Colon (tissue), 2 donors: ENCODE measurements at regions not wholly inside any gene's neighbourhood (a gene's known extent, or its start where the extent isn't known, plus 50 kb on each side); places are given as distances from the start of the nearest gene placed in this dataset.
"Not testable (repeated sequence)": the region's sequence is repeated elsewhere in the genome, so short reads cannot be mapped to it uniquely, and the experiment has no call there.

Experiments
- FAIRE-seq: peaks from 2 replicates; lab custom pipeline; 2012; peaks lifted over from hg19 to GRCh38; lab: Jason Lieb, UNC
- donor health status: control.
- donor health status: control.

DNA sequence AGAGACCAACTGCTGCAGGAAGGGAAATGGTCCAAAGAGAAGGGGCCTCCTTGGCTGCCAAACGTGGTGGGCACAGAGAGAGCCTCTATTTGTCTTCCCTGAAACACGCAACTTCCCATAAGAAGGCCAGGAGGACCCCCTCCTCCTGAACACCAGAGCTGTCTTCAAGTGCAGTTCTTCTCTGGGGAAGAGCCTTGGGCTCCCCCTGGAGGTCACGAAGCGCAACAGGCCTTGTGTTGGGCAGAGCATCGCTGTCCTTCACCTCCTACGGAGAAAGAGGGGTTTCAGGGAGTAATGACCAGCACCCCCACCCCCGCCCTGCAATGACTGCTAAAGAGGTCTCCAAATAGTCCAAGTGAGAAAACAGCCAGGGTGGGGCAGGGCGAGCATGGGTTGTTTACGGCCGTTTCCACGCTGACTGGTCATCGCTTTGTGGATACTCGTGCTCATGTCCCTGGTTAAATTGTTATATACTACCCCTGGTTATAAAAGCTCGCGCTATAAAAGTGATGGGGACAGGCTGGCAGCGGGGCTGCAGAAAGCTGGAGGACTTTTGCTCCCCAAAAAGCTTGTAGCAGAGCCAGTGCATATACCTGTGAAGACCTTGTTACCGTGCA, 397.5 kb upstream of the ATP10A start:
- FAIRE-seq, result no peak

DNA sequence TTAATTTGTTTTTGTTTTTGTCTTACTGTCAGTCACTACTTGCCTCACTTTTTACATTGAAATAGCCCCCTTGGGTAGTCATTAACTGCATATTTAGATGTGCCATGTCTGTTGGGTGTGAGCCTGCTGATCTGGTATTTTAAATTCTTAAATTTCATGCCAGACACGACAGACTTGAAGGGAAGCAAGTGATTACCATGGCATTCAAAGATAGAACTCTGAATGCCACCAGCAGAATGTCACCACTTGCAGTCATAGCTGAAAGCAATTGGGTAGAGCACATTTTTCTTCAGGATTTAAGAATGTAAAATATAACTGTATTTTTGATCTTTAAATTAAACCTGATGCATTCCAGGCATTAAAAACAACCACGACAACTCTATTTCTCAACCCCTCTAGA, 396.5 kb upstream of the ATP10A start:
- FAIRE-seq, result no peak

DNA sequence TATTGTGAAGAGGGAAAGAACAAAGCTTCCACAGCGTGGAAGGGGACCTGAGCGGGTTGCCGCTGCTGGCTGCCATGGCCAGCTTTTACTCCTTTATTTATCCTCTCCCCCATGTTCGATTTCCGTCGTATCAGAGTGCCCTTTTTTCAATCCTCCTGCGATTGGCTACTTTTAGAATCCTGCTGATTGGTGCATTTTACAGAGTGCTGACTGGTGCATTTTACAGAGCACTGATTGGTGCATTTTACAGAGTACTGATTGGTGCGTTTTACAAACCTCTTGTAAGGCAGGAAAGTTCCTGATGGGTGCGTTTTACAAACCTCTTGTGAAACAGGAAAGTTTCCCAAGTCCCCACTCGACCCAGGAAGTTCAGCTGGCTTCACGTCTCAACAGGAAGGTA, 381.7 kb upstream of the ATP10A start:
- not testable (repeated sequence) for FAIRE-seq

- FAIRE-seq, result no peak
These were observed 380.3 kb upstream of the ATP10A start for GRCh38 chr15:26243382-26243781.

DNA sequence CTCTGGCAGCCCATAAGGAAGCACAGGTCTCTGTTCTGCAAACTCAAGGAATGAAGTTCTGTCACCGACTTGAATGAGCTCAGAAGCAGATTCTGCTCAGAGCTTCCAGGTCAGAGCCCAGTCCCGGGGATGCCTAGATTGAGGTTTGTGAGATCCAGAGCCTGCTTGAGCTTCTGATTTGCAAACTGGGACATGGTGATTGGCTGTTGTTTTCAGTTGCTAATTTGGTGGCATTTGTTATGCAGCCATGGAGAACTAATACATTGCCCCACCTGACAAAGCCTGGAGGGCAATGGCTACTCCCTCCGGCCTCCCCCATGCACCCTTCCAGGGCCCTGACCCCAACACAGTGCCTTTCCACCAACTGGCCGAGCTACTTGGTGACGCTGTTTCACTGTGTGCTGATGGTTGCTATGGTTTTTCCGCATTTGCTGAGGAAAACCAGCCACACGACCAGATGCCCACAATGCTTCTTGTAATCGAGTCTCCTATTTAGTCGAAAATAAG, 379.5 kb upstream of the ATP10A start:
- FAIRE-seq, result no peak

DNA sequence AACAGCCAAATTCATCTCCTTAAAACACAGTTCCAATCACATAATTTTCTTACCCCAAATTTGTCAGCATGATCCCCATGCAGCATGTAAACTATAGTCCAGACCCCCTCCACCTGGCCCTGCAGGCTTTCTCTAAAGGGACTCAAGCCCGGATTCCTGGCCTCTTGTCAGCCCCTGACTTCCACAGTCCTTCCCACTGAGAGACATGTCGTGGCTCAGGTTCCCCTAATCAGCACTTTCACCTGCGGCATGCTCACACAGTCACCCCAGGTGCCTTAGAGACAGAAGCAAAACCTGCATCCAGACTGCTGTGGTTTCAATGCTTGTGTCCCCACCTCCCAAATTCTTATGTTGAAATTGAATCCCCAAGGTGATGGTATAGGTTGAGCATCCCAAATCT, 372.7 kb upstream of the ATP10A start:
- no peak for FAIRE-seq

DNA sequence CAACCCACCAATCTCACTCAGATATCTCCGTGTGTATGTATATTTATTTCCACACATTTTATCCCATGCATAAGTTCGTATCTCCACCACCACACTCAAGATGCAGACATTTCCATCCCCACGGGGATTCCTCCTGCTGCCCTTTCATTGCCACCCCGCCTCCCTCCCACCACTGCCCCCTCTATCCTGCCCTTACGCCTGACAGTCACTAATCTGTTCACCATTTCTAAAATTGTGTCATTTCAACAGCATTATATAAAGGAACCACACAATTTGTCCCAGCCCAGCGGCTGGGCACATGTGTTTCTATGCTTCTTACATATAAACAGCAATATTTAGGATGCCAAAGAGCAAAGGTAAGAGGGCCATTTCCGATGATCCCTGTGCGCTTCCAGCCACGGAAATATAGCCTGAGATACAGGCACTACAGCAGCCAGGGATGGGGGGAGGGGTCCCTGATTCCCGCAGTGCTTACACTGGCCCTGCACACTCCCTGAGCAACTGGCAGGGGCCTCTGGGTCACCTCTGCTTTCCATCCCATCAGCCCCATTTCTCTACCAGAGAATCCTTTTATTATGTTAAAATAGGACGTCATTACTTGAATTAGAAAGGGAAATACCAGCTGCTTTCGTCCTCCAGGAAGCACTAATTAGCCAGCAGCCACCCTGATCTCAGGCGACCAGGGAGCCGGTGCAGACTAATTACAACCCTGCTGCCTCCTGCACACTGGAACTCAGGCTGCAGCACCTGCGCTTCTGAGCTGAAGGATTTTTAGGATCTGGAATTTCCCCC, 372.0 kb upstream of the ATP10A start:
- FAIRE-seq, result no peak

DNA sequence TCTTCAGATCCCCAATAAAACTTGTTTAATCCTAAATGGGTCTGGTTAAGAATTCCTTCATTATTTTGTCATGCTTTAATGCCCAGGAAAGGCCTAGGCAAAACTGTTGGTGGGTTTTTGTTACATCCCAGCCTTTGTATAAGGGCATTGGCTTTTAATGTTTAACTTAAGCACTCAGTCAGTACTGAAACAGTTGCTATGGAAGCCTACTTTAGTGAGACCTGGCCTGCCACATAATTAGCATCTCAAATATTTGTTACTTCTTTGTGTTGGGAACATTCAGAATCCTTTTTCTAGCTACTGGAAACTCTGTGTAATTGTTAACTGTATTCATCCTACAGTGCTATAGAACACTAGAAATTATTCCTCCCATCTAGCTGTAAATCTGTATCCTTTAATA, 369.6 kb upstream of the ATP10A start:
- FAIRE-seq, result no peak

DNA sequence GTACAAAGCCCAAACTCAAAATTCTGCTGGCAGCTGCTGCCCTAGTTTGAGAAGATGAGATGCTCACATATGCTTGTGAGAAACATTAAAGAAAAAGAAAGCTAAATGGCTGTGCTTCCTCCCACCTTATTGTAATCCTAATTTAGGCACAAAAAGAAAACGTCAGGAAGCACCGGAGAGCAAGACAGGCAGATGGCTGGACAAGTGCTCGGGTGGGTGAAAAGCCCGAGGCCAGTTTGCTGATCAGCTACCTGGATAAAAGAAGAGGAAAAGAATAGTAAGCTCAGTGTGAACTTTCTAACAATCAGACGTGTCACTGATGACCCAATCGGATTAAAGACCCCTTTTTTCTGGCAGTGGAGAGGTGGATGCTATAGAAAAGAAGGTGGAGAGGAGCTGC, 368.0 kb upstream of the ATP10A start:
- no peak for FAIRE-seq

- FAIRE-seq, result no peak
These were observed 361.1 kb upstream of the ATP10A start for GRCh38 chr15:26224266-26224665.

GRCh38 chr15:26223720-26224119, 360.6 kb upstream of the ATP10A start:
- no peak for FAIRE-seq

- FAIRE-seq, result no peak
These were observed 359.7 kb upstream of the ATP10A start for GRCh38 chr15:26222781-26223180.

- not testable (repeated sequence) for FAIRE-seq
These were observed 353.9 kb upstream of the ATP10A start for GRCh38 chr15:26217043-26217442.

DNA sequence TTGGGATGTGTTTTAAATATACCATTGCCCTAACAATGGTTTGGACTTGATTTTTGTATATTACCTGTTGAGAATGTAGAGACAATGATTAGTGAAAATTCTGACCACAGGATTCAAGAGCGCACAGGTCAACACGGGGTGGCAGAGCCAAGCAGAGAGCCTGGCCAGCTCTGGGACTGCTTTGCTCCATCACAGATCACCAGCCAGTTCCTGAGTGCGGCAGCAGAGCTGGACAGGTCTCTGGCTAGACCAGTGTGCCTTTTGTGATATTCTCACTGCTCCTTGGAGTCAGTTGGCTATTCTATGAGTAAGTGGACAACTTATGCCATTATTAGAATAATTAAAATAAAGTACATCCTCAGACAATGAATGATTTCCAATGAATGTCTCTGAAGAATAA, 351.2 kb upstream of the ATP10A start:
- FAIRE-seq, result no peak

DNA sequence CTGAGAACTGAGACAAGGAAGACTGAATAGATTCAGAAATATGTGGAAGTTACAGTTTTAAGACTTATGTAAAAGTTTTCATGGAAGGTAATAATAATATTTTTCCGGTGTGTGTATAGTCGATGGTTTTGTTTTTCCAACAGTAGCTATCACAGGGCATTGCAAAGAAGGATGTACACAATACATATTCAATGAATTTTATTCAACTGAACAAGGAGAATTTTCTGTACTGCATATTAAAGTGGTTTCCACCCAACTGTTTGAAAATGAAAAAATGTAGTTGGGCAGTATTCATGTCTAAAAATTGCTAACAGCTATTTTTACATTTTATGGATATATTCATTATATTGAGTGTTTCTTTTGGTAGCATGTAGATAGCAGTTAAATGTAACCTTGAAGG, 350.3 kb upstream of the ATP10A start:
- FAIRE-seq, result no peak

GRCh38 chr15:26212109-26212508, 349.0 kb upstream of the ATP10A start:
- FAIRE-seq, result no peak

DNA sequence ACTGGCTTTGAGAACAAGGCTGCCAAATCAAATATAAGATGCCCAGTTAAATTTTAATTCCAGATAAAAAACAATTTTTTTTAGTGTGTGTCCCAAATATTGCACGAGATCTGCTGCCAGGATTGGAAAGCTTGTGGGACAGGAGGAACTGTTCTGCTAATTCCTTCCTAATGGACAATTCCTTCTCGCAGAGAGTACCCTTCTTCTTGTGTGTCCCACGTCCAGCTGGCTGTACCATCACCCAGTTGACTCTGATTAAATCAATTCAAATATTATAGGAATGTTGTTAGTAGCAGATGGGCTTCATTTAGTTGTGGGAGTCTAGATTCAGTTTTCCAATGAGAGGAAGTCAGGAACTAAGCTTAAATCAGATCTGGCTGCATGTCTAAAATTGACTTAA, 347.9 kb upstream of the ATP10A start:
- no peak for FAIRE-seq

GRCh38 chr15:26201177-26201858, 338.2 kb upstream of the ATP10A start:
- no peak for FAIRE-seq

GRCh38 chr15:26200427-26200826, 337.3 kb upstream of the ATP10A start:
- FAIRE-seq, result no peak

GRCh38 chr15:26197719-26198118, 334.6 kb upstream of the ATP10A start:
- FAIRE-seq, result no peak

DNA sequence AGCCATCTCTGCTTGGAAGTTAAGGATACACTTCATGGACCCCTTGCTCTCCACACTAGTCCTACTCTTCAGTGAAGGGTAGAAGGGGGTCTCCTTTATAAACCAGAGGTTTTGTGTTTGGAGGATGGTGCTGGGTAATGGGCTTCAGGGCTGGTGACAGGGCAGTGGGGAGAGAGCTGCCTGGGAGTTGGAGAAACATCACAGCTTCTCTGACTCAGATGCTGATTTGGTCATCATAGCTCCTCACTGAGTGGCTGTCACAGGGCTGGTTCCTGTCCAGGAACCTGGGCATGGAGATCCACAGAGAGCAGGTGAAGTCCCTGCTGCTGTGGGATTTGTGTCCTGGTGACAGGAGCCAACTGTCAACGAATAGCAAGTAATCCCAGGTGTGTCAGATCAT, 333.9 kb upstream of the ATP10A start:
- no peak for FAIRE-seq

DNA sequence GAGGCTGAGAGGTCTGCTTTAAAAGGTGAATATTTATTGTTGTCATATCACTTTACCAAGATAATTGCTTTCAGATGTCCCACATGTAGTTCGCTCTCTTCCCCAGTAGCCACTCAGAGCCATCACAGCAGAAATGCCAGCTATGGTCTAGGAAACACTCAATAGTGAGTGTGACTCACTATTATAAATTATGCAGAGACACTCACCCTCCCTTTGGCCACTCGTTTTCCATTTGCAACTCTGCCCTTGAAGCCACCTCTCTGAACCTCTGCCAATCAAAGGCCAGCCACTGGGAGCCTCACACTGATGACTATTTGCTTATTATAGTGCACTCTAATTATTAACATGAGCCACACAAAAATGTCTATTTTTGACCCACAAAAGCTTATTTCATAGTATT, 328.1 kb upstream of the ATP10A start:
- FAIRE-seq, result no peak

GRCh38 chr15:26186138-26186537, 323.0 kb upstream of the ATP10A start:
- not testable (repeated sequence) for FAIRE-seq
